ENCODE measurements at regions not wholly inside any gene's neighbourhood (a gene's known extent, or its start where the extent isn't known, plus 50 kb on each side); places are given as distances from the start of the nearest gene placed in this dataset.

- TF ChIP-seq, protein P1, sequence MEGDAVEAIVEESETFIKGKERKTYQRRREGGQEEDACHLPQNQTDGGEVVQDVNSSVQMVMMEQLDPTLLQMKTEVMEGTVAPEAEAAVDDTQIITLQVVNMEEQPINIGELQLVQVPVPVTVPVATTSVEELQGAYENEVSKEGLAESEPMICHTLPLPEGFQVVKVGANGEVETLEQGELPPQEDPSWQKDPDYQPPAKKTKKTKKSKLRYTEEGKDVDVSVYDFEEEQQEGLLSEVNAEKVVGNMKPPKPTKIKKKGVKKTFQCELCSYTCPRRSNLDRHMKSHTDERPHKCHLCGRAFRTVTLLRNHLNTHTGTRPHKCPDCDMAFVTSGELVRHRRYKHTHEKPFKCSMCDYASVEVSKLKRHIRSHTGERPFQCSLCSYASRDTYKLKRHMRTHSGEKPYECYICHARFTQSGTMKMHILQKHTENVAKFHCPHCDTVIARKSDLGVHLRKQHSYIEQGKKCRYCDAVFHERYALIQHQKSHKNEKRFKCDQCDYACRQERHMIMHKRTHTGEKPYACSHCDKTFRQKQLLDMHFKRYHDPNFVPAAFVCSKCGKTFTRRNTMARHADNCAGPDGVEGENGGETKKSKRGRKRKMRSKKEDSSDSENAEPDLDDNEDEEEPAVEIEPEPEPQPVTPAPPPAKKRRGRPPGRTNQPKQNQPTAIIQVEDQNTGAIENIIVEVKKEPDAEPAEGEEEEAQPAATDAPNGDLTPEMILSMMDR (IDR thresholded peaks at IDR 0.05; ENCODE audit: poor library complexity, severe bottlenecking), result no peak
- Histone ChIP-seq H3K27me3 (ENCODE audit: insufficient read depth, poor library complexity, severe bottlenecking) (no peaks in the 10 kb centered on the region), H3K27ac (ENCODE audit: poor library complexity, severe bottlenecking) (no peak overlapping the region), H3K4me1 (ENCODE audit: insufficient read depth, poor library complexity, severe bottlenecking) (no peaks in the 10 kb centered on the region), H3K36me3 (ENCODE audit: low read depth) (no peaks in the 10 kb centered on the region), H3K4me3 (ENCODE audit: severe bottlenecking) (no peak overlapping the region), H3K9me3 (ENCODE audit: severe bottlenecking) (no peaks in the 10 kb centered on the region)
- DNase-seq (ENCODE audit: low spot score) (no peak), ATAC-seq (ENCODE audit: low read depth) (no peak)
These were observed 160.6 kb downstream of the GADD45G start for GRCh38 chr9:89765211-89765946.

DNA sequence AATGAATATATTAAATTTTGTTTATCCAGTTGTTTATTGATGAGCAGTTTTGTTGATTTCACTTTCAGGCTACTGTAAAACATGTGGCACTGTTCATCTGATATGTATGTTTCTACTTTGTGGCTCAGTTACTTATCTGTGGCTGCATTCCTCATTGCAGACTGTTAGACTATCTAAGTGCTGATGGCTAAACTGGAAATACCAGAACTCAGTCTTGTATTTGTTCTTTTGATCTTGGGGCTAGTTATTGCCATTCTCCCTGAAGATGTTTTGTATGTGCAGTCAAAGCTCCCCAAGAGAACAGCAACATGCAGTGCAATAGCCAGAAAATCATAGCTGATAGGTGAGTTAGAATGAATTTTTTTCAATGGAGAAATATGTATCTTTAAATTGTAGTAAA, 162.2 kb downstream of the GADD45G start:
- H3K4me3 ChIP-seq (ENCODE audit: severe bottlenecking), result no peak overlapping the region
- no peak for DNase-seq (ENCODE audit: low spot score)
- H3K9me3 ChIP-seq (ENCODE audit: severe bottlenecking), result no peaks in the 10 kb centered on the region
- no peaks in the 10 kb centered on the region for H3K36me3 ChIP-seq (ENCODE audit: low read depth)
- no peak for ATAC-seq (ENCODE audit: low read depth)
- no peak overlapping the region for H3K27ac ChIP-seq (ENCODE audit: poor library complexity, severe bottlenecking)
- TF ChIP-seq, protein P1 (IDR thresholded peaks at IDR 0.05; ENCODE audit: poor library complexity, severe bottlenecking), result no peak
- no peaks in the 10 kb centered on the region for H3K27me3 ChIP-seq (ENCODE audit: insufficient read depth, poor library complexity, severe bottlenecking)
- no peaks in the 10 kb centered on the region for H3K4me1 ChIP-seq (ENCODE audit: insufficient read depth, poor library complexity, severe bottlenecking)

DNA sequence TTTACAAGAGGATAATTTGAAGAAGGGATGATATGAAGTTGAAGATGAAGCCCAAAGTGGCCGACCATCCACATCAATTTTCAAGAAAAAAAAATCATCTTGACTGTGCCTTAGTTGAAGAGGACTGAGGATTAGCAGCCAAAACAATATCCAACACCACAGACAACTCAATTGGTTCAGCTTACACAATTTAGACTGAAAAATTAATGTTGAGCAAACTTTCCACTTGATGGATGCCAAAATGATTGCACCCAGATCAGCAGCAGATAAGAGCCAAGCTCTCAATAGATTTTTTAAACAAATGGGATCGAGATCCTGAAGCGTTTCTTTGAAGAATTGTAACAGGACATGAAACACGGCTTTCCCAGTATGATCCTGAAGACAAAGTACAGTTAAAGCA, 163.2 kb downstream of the GADD45G start:
- H3K9me3 ChIP-seq (ENCODE audit: severe bottlenecking), result no peaks in the 10 kb centered on the region
- DNase-seq (ENCODE audit: low spot score), result no peak
- TF ChIP-seq, protein P1 (IDR thresholded peaks at IDR 0.05; ENCODE audit: poor library complexity, severe bottlenecking), result no peak
- no peak for ATAC-seq (ENCODE audit: low read depth)
- no peaks in the 10 kb centered on the region for H3K36me3 ChIP-seq (ENCODE audit: low read depth)
- no peak overlapping the region for H3K27ac ChIP-seq (ENCODE audit: poor library complexity, severe bottlenecking)
- no peaks in the 10 kb centered on the region for H3K27me3 ChIP-seq (ENCODE audit: insufficient read depth, poor library complexity, severe bottlenecking)
- no peaks in the 10 kb centered on the region for H3K4me1 ChIP-seq (ENCODE audit: insufficient read depth, poor library complexity, severe bottlenecking)
- no peak overlapping the region for H3K4me3 ChIP-seq (ENCODE audit: severe bottlenecking)

GRCh38 chr9:89768650-89769071, 163.8 kb downstream of the GADD45G start:
- Histone ChIP-seq H3K4me3 (ENCODE audit: severe bottlenecking) (no peak overlapping the region), H3K27me3 (ENCODE audit: insufficient read depth, poor library complexity, severe bottlenecking) (no peaks in the 10 kb centered on the region), H3K27ac (ENCODE audit: poor library complexity, severe bottlenecking) (no peak overlapping the region), H3K9me3 (ENCODE audit: severe bottlenecking) (no peaks in the 10 kb centered on the region), H3K4me1 (ENCODE audit: insufficient read depth, poor library complexity, severe bottlenecking) (no peaks in the 10 kb centered on the region), H3K36me3 (ENCODE audit: low read depth) (no peaks in the 10 kb centered on the region)
- DNase-seq (ENCODE audit: low spot score) (no peak), ATAC-seq (ENCODE audit: low read depth) (no peak)
- TF ChIP-seq, protein P1 (IDR thresholded peaks at IDR 0.05; ENCODE audit: poor library complexity, severe bottlenecking), result no peak

DNA sequence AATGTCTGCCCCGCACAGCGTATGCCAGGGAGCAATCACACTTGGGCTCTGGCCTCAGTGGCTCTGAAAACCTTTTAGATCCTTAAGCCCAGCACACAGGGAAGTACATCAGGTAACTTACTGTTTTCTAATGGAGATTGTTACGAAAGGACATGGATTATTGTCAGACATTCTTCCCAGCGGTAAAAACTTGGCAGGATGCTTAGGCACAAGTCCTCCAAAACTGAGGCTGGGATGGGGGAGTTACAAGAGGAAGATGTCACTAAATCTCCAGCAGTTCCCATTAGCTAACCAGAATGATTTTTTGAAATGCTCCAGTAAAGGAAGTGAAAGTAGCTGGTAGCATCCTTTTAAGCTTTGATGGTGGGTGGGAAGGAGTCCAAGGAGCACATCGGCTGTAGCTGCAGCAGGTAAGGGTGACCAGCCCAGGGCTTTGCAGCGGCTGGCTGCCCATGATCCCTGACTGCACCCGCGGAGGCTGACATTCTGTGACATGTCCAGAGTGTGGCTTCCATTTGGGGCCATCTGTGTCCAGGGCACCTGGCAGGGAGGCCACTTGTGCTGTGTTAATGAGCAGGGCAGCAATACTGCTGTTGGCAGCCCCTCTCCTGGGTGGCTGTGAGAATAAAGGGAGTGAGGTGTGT, 165.8 kb downstream of the GADD45G start:
- Histone ChIP-seq H3K9me3 (ENCODE audit: severe bottlenecking) (no peaks in the 10 kb centered on the region), H3K27me3 (ENCODE audit: insufficient read depth, poor library complexity, severe bottlenecking) (no peaks in the 10 kb centered on the region), H3K27ac (ENCODE audit: poor library complexity, severe bottlenecking) (no peak overlapping the region), H3K4me3 (ENCODE audit: severe bottlenecking) (no peak overlapping the region), H3K36me3 (ENCODE audit: low read depth) (no peaks in the 10 kb centered on the region), H3K4me1 (ENCODE audit: insufficient read depth, poor library complexity, severe bottlenecking) (no peaks in the 10 kb centered on the region)
- TF ChIP-seq, protein P1 (IDR thresholded peaks at IDR 0.05; ENCODE audit: poor library complexity, severe bottlenecking), result no peak
- DNase-seq (ENCODE audit: low spot score) (no peak), ATAC-seq (ENCODE audit: low read depth) (0 out of 3 replicates have a peak, but pooled peaks have one; percentile 12)
